ENCODE measurements at regions not wholly inside any gene's neighbourhood (a gene's known extent, or its start where the extent isn't known, plus 50 kb on each side); places are given as distances from the start of the nearest gene placed in this dataset.

DNA sequence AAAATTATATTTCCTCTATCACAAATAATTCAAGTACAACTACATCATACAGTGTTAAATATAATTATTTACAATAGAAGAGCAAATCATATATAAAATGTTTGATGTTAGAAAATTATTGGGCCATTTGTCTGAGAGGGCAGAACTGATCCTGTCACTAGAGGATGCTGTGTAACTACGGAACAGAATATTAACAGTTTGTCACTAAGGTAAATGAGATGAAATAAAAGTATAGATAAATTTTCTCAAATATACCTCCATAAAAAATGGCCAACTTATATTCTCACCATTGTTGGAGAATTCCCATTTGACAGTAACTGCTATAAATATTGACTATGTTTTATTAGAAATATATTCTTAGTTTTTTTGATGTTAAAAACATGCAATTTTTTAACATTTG, 1067.4 kb upstream of the DDX18 start:
- H3K4me3 ChIP-seq (ENCODE audit: control insufficient read depth, low read depth, low read length), result no peak overlapping the region
- DNase-seq (ENCODE audit: low read depth), result no peak
- TF ChIP-seq, protein P1, sequence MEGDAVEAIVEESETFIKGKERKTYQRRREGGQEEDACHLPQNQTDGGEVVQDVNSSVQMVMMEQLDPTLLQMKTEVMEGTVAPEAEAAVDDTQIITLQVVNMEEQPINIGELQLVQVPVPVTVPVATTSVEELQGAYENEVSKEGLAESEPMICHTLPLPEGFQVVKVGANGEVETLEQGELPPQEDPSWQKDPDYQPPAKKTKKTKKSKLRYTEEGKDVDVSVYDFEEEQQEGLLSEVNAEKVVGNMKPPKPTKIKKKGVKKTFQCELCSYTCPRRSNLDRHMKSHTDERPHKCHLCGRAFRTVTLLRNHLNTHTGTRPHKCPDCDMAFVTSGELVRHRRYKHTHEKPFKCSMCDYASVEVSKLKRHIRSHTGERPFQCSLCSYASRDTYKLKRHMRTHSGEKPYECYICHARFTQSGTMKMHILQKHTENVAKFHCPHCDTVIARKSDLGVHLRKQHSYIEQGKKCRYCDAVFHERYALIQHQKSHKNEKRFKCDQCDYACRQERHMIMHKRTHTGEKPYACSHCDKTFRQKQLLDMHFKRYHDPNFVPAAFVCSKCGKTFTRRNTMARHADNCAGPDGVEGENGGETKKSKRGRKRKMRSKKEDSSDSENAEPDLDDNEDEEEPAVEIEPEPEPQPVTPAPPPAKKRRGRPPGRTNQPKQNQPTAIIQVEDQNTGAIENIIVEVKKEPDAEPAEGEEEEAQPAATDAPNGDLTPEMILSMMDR (IDR thresholded peaks at IDR 0.05; ENCODE audit: control insufficient read depth, insufficient read depth, low read depth, low read length, missing control alignments), result no peak

DNA sequence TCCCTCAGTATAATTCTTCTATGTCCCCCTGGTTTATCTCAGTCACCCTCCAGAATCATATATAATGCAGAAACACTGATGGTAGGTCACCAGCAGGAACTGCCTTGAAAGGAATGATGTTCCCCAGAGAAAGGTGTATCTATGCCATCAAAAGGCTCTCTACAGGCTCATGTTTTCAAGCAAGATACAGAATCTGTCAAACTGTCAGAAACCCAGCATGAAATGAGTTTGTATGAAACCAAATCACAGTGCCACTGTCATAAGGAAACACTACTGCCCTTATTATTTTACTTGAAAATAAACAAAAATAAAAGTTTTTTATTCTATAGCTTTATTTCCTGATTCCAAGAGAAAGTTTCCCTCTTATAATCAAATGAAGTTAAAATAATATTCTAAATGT, 1064.5 kb upstream of the DDX18 start:
- no peak overlapping the region for H3K4me3 ChIP-seq (ENCODE audit: control insufficient read depth, low read depth, low read length)
- DNase-seq (ENCODE audit: low read depth), result no peak
- TF ChIP-seq, protein P1 (IDR thresholded peaks at IDR 0.05; ENCODE audit: control insufficient read depth, insufficient read depth, low read depth, low read length, missing control alignments), result no peak

DNA sequence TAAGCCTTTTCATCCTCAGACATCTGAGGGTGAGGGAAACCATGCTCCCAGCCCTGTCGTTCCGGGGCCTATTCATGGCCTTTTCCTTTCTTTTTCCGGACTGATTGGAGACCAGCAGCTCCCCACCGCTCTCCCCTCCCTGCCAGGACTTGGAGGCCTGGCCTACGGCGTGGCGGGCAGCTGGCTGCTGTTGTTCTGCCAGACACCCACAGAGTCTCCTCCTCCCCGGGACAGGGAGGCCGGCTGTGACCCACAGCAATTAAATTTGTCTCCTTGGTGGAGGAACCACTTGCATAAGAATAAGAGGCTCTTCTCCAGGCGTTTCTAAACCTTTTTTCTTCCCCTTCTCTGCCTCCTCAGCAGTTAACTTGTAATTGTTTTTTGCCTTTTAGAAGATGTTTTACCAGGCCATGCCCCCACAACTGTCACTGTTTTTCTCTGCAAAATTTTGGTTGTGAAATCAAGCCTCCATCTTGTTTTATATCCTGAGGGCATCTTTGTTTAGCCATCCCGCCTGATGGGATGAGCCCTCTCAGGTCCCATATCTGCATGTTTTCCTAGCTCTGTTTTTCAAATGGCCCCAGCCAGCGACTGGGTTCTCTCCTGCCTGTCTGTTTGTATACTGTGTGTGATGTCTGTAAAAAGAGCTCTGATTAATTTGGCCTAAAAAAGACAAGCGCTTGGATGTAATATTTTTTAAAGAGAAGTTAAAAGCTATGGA, 1060.0 kb upstream of the DDX18 start:
- no peak for DNase-seq (ENCODE audit: low read depth)
- TF ChIP-seq, protein P1 (IDR thresholded peaks at IDR 0.05; ENCODE audit: control insufficient read depth, insufficient read depth, low read depth, low read length, missing control alignments), result no peak
- no peak overlapping the region for H3K4me3 ChIP-seq (ENCODE audit: control insufficient read depth, low read depth, low read length)

DNA sequence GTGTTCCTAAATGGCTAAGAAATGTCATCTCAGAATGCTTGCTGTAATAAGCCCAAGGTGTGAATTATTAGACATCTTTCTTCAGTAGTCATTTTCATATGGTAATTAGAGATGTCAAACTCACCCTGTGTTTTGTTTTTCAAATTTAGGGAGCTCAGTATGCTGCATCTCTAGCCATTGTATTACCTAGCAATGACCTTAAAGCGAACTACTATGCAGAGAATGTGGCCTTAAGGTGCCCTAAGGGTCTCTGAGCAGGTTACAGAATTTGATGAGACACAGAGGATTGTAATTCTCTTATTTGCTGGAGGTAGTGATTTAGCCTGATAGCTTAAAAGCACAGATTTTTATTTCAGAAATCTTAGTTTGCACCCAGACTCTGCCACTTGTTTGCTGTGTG, 1052.6 kb upstream of the DDX18 start:
- H3K4me3 ChIP-seq (ENCODE audit: control insufficient read depth, low read depth, low read length), result no peak overlapping the region
- TF ChIP-seq, protein P1 (IDR thresholded peaks at IDR 0.05; ENCODE audit: control insufficient read depth, insufficient read depth, low read depth, low read length, missing control alignments), result no peak
- DNase-seq (ENCODE audit: low read depth), result no peak

DNA sequence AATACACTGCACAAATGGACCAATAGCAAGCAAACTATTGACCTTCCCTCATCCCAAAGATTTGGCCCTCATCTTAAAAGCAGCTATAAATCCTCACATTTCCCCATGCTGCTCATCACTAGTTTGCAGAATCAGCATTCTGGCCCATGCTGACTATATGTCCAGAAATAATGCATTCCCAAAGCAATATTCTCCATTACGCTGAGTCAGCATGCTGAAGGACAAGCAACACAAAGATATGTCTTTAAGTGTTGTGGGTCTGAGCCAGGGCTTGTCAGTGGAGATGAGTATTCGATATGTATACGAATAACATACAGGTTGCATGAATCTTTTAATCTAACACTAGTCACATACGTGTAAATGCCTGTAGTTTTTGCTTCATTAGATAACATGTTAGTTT, 1045.0 kb upstream of the DDX18 start:
- TF ChIP-seq, protein P1 (IDR thresholded peaks at IDR 0.05; ENCODE audit: control insufficient read depth, insufficient read depth, low read depth, low read length, missing control alignments), result no peak
- no peak for DNase-seq (ENCODE audit: low read depth)
- H3K4me3 ChIP-seq (ENCODE audit: control insufficient read depth, low read depth, low read length), result no peak overlapping the region

DNA sequence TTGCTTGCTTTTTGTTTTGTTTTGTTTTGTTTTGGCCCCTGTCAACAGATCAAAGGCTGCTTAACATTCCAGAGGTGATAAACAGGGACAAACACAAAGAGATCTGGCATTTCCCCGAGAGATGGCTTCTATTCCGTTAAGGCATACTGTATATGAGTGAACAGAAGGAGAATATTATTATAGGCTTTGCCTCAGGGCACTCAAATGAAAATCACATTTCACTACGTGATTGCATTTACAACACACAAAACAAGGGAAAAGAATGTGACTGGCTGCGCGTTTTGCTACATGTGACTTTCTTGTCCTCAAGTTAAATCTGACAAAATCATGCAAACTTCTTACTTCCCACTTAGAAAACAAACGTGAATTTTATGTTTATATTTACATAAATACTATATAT, 1037.9 kb upstream of the DDX18 start:
- TF ChIP-seq, protein P1 (IDR thresholded peaks at IDR 0.05; ENCODE audit: control insufficient read depth, insufficient read depth, low read depth, low read length, missing control alignments), result no peak
- no peak overlapping the region for H3K4me3 ChIP-seq (ENCODE audit: control insufficient read depth, low read depth, low read length)
- DNase-seq (ENCODE audit: low read depth), result no peak

Data from AG09309 (cell line).